Stimulated activated naive CD8-positive, alpha-beta T cell treated with anti-CD3 and anti-CD28 coated beads, Interleukin-15, Interleukin-2, amounts not matched to agents 100 ng/mL and 50 ng/mL, for 24 hours (primary cell): ENCODE measurements at regions not wholly inside any gene's neighbourhood (a gene's known extent, or its start where the extent isn't known, plus 50 kb on each side); places are given as distances from the start of the nearest gene placed in this dataset.
"Not testable (repeated sequence)": the region's sequence is repeated elsewhere in the genome, so short reads cannot be mapped to it uniquely, and the experiment has no call there.

ENCODE experiments used
- H3K27ac Mint-ChIP-seq: one replicate; pipeline ENCODE4 v1.8.0; 2021; ENCODE audit warnings: mild to moderate bottlenecking, mixed read lengths
- H3K27me3 Mint-ChIP-seq: one replicate; pipeline ENCODE4 v1.8.0; 2021; ENCODE audit warnings: mixed read lengths
- H3K36me3 Mint-ChIP-seq: one replicate; pipeline ENCODE4 v1.8.0; 2021; ENCODE audit warnings: low read depth, mixed read lengths
- H3K4me1 Mint-ChIP-seq: one replicate; pipeline ENCODE4 v1.8.0; 2021; ENCODE audit warnings: low read depth, mixed read lengths
- H3K4me3 Mint-ChIP-seq: one replicate; pipeline ENCODE4 v1.8.0; 2021; ENCODE audit warnings: mild to moderate bottlenecking, mixed read lengths
- H3K9me3 Mint-ChIP-seq: one replicate; pipeline ENCODE4 v1.8.0; 2021; ENCODE audit warnings: mixed read lengths

DNA sequence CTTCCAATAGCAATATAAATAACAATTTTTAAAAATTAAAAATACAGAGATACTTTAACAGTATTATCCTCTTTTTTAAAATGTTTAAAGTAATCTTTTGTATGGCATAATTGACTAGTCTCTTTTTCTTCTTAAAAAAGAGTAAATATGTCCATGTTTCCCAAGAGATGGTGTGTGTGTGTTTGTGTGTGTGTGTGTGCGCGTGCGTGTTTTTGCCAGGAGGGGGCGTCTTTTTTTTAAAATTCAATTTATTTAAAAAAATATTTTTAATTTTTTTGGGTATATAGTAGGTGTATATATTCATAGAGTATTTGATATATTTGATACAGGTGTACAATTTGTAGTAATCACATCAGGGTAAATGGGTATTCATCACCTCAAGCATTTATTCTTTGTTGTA lies 1073.7 kb downstream of the PCDH7 start:
- H3K36me3 Mint-ChIP-seq: no peaks in the 10 kb centered on the region

DNA sequence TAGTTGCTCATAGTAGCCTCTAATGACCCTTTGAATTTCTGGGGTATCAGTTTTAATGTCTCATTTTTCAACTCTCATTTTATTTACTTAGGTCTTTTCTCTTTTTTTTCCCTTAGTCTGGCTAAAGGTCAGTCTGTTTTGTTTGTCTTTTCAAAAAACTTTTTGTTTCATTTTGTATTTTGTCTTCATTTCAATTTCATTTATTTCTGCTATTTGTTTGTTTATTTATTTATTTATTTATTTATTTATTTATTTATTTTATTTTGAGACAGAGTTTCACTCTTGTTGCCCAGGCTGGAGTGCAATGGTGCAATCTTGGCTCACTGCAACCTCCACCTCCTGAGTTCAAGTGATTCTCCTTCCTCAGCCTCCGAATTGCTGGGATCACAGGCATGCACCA lies 1076.9 kb downstream of the PCDH7 start:
- not testable (repeated sequence) for H3K36me3 Mint-ChIP-seq, H3K27ac Mint-ChIP-seq, H3K27me3 Mint-ChIP-seq, H3K4me3 Mint-ChIP-seq, H3K4me1 Mint-ChIP-seq
- peaks cover 11% of the 10 kb centered on the region for H3K9me3 Mint-ChIP-seq

More for the DNA sequence above, 1073.7 kb downstream of the PCDH7 start:
- no peak overlapping the region for H3K4me3 Mint-ChIP-seq
- peaks cover 11% of the 10 kb centered on the region for H3K9me3 Mint-ChIP-seq
- H3K4me1 Mint-ChIP-seq: no peaks in the 10 kb centered on the region
- H3K27me3 Mint-ChIP-seq: no peaks in the 10 kb centered on the region
- no peak overlapping the region for H3K27ac Mint-ChIP-seq

DNA sequence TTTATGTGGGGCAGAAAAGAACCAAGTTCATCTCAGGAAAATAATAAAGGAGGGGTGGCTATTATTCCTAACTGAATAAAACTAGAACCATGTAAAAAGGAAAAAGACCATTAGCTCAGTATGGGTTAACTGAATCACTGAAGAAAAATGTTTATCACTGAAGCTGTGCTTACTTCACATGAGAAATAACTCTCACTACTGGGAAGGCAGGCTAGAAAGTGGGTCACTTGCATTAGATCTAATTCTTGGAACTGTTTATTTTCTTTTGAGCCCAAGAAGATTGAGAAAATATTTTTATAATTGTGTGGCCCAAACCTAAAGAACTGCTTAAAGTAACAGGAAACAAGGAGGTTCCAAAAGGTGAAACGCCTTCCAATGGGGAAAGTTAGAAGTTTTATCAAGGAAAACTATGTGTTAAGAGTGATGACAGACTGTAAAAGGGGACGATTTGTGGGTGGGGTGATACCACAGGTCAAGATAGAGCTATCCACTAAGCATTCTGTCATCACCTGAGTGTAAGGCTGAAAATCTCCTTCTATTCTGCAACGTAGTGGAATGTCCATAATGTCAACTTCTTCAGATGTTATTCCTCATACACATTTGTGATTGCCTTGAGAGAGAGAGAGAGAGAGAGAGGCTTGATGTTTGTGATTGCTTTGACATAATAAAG lies 1083.5 kb downstream of the PCDH7 start:
- Mint-ChIP-seq H3K4me1 (no peaks in the 10 kb centered on the region), H3K36me3 (no peaks in the 10 kb centered on the region), H3K4me3 (no peak overlapping the region), H3K9me3 (peaks cover under 1% of the 10 kb centered on the region), H3K27me3 (no peaks in the 10 kb centered on the region), H3K27ac (no peak overlapping the region)

GRCh38 chr4:31807036-31807435 lies 1086.9 kb downstream of the PCDH7 start:
- Mint-ChIP-seq H3K27me3 (no peaks in the 10 kb centered on the region), H3K9me3 (no peaks in the 10 kb centered on the region), H3K27ac (no peak overlapping the region), H3K4me3 (no peak overlapping the region), H3K36me3 (no peaks in the 10 kb centered on the region), H3K4me1 (no peaks in the 10 kb centered on the region)

DNA sequence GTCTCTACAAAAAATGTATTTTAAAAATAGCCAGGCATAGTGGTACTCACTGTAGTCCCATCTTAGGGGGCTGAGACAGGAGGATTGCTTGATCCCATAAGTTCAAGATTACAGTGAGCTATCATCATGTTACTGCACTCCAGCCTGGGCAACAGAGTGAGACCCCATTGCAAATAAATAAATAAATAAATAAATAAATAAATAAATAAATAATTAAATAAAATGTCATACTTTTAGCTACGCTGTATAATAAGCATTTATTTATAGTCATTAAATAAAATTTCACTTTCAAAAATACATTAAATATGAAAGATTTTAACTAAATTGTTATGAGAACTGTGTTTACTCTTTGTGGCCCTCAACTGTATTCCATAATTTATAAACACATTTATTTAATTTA lies 1124.2 kb downstream of the PCDH7 start:
- Mint-ChIP-seq H3K36me3 (no peaks in the 10 kb centered on the region), H3K9me3 (peaks cover 9% of the 10 kb centered on the region), H3K4me1 (no peaks in the 10 kb centered on the region), H3K4me3 (no peak overlapping the region), H3K27me3 (no peaks in the 10 kb centered on the region), H3K27ac (no peak overlapping the region)

DNA sequence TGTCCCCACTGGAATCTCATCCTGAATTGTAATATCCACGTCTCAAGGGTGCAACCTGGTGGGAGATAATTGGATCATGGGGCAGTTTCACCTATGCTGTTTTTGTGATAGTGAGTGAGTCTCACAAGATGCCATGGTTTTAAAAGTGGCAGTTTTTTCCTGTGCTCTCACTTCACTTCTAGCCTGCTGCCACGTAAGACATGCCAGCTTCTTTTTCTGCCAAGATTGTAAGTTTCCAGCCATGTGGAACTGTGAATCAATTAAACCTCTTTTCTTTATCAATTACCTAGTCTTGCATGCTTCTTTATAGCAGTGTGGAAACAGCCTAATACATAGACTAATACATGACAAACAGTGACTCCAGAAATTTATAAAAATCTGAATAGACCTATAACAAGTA lies 1131.8 kb downstream of the PCDH7 start:
- no peak overlapping the region for H3K4me3 Mint-ChIP-seq
- H3K36me3 Mint-ChIP-seq: no peaks in the 10 kb centered on the region
- no peaks in the 10 kb centered on the region for H3K4me1 Mint-ChIP-seq
- no peaks in the 10 kb centered on the region for H3K27me3 Mint-ChIP-seq
- H3K9me3 Mint-ChIP-seq: peaks cover 13% of the 10 kb centered on the region
- H3K27ac Mint-ChIP-seq: no peak overlapping the region

GRCh38 chr4:31877429-31877828 lies 1157.3 kb downstream of the PCDH7 start:
- H3K27me3 Mint-ChIP-seq: no peaks in the 10 kb centered on the region
- H3K36me3 Mint-ChIP-seq: no peaks in the 10 kb centered on the region
- H3K27ac Mint-ChIP-seq: no peak overlapping the region
- H3K4me1 Mint-ChIP-seq: no peaks in the 10 kb centered on the region
- no peak overlapping the region for H3K4me3 Mint-ChIP-seq
- peaks cover 5% of the 10 kb centered on the region for H3K9me3 Mint-ChIP-seq

DNA sequence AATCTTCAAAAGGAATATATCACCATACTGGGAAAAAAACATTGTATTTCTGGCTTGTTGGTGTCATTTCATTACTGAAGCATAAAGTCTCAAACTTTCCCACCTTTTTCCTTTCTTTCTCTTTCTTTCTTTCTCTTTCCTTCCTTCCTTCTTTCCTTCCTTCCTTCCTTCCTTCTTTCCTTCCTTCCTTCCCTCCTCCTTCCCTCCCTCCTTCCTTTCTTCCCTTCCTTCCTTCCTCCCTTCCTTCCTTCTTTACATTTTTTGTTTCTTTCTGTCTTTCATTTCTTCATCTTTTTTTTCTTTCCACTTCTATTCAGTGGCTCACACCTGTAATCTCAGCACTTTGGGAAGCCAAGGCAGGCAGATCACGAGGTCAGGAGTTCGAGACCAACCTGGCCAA lies 1160.7 kb downstream of the PCDH7 start:
- not testable (repeated sequence) for H3K4me3 Mint-ChIP-seq, H3K27me3 Mint-ChIP-seq, H3K4me1 Mint-ChIP-seq, H3K36me3 Mint-ChIP-seq, H3K27ac Mint-ChIP-seq, H3K9me3 Mint-ChIP-seq

DNA sequence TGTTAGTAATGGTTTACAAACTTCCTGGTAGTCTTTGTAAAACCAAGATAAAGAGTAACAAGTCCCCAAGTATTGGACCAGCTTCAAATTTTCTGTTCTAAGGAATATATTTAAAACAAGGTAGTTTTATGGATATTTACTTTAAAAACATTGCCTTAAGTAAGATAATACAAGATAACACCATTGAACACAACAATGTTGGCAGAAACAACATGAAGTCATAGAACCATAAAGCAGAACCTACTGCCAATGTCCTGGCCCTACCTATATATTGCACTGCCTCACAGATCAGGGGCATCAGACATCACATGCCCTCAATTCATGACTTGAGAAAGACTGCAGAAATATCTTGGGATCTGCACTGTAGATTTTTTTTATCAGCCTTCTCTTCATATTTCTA lies 1176.2 kb downstream of the PCDH7 start:
- Mint-ChIP-seq H3K27ac (no peak overlapping the region), H3K27me3 (no peaks in the 10 kb centered on the region), H3K36me3 (no peaks in the 10 kb centered on the region), H3K9me3 (peaks cover 12% of the 10 kb centered on the region), H3K4me1 (no peaks in the 10 kb centered on the region), H3K4me3 (no peak overlapping the region)

DNA sequence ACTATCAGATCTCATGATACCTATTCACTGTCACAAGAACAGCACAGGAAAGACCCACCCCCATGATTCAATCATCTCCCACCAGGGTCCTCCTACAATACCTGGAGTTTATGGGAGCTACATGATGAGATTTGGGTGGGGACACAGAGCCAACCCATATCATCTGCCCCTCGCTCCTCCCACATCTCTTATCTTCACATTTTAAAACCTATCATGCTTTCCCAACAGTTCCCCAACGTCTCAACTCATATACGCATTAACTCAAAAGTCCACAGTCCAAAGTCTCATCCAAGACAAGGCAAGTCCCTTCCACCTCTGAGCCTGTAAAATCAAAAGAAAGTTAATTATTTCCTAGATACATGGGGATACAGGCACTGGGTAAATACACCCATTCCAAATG lies 1185.2 kb downstream of the PCDH7 start:
- H3K27me3 Mint-ChIP-seq: no peaks in the 10 kb centered on the region
- no peak overlapping the region for H3K4me3 Mint-ChIP-seq
- H3K27ac Mint-ChIP-seq: no peak overlapping the region
- no peaks in the 10 kb centered on the region for H3K4me1 Mint-ChIP-seq
- no peaks in the 10 kb centered on the region for H3K36me3 Mint-ChIP-seq
- H3K9me3 Mint-ChIP-seq: peaks cover 23% of the 10 kb centered on the region

- H3K27me3 Mint-ChIP-seq: no peaks in the 10 kb centered on the region
- H3K9me3 Mint-ChIP-seq: peaks cover 21% of the 10 kb centered on the region
- no peak overlapping the region for H3K27ac Mint-ChIP-seq
- H3K36me3 Mint-ChIP-seq: no peaks in the 10 kb centered on the region
- H3K4me1 Mint-ChIP-seq: no peaks in the 10 kb centered on the region
- no peak overlapping the region for H3K4me3 Mint-ChIP-seq
These were observed 1188.1 kb downstream of the PCDH7 start for GRCh38 chr4:31908261-31908660.

DNA sequence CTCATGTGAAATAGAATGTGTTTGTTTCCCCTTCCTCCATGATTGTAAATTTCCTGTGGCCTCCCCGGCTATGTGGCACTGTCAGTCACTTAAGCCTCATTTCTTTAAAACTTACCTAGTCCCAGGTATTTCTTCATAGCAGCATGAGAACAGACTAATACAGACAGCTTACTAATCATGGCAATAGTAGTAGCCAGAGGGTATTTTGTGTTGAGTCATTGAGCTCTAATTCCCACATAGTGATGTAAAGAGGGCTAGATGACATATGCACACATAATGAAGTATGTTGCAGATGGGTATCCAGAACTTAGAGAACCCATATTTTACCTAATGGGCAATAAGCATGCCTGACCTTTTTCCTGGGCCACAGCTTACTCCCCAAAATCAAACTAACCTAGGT lies 1197.2 kb downstream of the PCDH7 start:
- no peak overlapping the region for H3K4me3 Mint-ChIP-seq
- H3K27ac Mint-ChIP-seq: no peak overlapping the region
- no peaks in the 10 kb centered on the region for H3K4me1 Mint-ChIP-seq
- no peaks in the 10 kb centered on the region for H3K27me3 Mint-ChIP-seq
- H3K9me3 Mint-ChIP-seq: peaks cover 7% of the 10 kb centered on the region
- no peaks in the 10 kb centered on the region for H3K36me3 Mint-ChIP-seq

- no peaks in the 10 kb centered on the region for H3K4me1 Mint-ChIP-seq
- H3K27ac Mint-ChIP-seq: no peak overlapping the region
- no peak overlapping the region for H3K4me3 Mint-ChIP-seq
- no peaks in the 10 kb centered on the region for H3K36me3 Mint-ChIP-seq
- peaks cover 11% of the 10 kb centered on the region for H3K9me3 Mint-ChIP-seq
- no peaks in the 10 kb centered on the region for H3K27me3 Mint-ChIP-seq
These were observed 1198.7 kb downstream of the PCDH7 start for GRCh38 chr4:31918891-31919290.

GRCh38 chr4:31923634-31924033 lies 1203.5 kb downstream of the PCDH7 start:
- Mint-ChIP-seq H3K36me3 (no peaks in the 10 kb centered on the region), H3K9me3 (peaks cover 9% of the 10 kb centered on the region), H3K4me3 (no peak overlapping the region), H3K27me3 (no peaks in the 10 kb centered on the region), H3K4me1 (no peaks in the 10 kb centered on the region), H3K27ac (no peak overlapping the region)

- H3K4me1 Mint-ChIP-seq: no peaks in the 10 kb centered on the region
- H3K27ac Mint-ChIP-seq: no peak overlapping the region
- H3K27me3 Mint-ChIP-seq: no peaks in the 10 kb centered on the region
- peaks cover 6% of the 10 kb centered on the region for H3K9me3 Mint-ChIP-seq
- H3K4me3 Mint-ChIP-seq: no peak overlapping the region
- H3K36me3 Mint-ChIP-seq: no peaks in the 10 kb centered on the region
These were observed 1209.6 kb downstream of the PCDH7 start for GRCh38 chr4:31929676-31930345.

DNA sequence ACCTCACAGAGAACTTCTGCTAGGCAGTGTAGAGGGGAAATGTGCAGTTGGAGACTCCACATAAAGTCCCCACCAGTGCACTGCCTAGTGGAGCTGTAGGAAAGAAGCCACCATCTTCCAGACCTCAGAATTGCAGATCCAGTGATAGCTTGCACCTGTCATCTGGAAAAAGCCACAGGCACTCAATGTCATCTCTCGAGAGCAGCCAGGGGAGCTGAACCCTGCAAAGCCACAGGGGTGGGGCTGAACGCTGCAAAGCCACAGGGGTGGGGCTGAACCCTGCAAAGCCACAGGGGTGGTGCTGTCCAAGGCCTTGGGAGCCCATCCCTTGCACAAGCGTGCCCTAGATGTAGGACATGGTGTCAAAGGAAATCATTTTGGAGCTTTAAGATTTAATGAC lies 1226.3 kb downstream of the PCDH7 start:
- Mint-ChIP-seq H3K9me3 (peaks cover 7% of the 10 kb centered on the region), H3K4me1 (no peaks in the 10 kb centered on the region)

More for the DNA sequence above, 1226.3 kb downstream of the PCDH7 start:
- H3K36me3 Mint-ChIP-seq: no peaks in the 10 kb centered on the region
- H3K4me3 Mint-ChIP-seq: no peak overlapping the region
- no peak overlapping the region for H3K27ac Mint-ChIP-seq
- H3K27me3 Mint-ChIP-seq: no peaks in the 10 kb centered on the region
